IPS DF 19.7 (cell line): ENCODE measurements at regions not wholly inside any gene's neighbourhood (a gene's known extent, or its start where the extent isn't known, plus 50 kb on each side); places are given as distances from the start of the nearest gene placed in this dataset.
"Not testable (repeated sequence)": the region's sequence is repeated elsewhere in the genome, so short reads cannot be mapped to it uniquely, and the experiment has no call there.

Experiments
- DNase-seq: peaks from one replicate; pipeline ENCODE4 v3.0.0-alpha.2; 2013; ENCODE audit warnings: low read depth, low spot score

- DNase-seq = no peak
Measured at GRCh38 chr11:96697466-96697865, 307.7 kb downstream of the JRKL start.

- no peak for DNase-seq
Measured at GRCh38 chr11:96704847-96705246, 315.0 kb downstream of the JRKL start.

GRCh38 chr11:96706761-96707160 is 316.9 kb downstream of the JRKL start:
- no peak for DNase-seq

GRCh38 chr11:96707273-96707672 is 317.5 kb downstream of the JRKL start:
- DNase-seq = no peak

GRCh38 chr11:96708219-96708878 is 318.5 kb downstream of the JRKL start:
- no peak for DNase-seq

- DNase-seq = no peak
Measured at GRCh38 chr11:96713301-96713700, 323.5 kb downstream of the JRKL start.

- no peak for DNase-seq
Measured at GRCh38 chr11:96714689-96715088, 324.9 kb downstream of the JRKL start.

- DNase-seq = no peak
Measured at GRCh38 chr11:96715208-96715607, 325.4 kb downstream of the JRKL start.

GRCh38 chr11:96736601-96737000 is 346.8 kb downstream of the JRKL start:
- no peak for DNase-seq

GRCh38 chr11:96738311-96738710 is 348.5 kb downstream of the JRKL start:
- DNase-seq = no peak

- no peak for DNase-seq
Measured at GRCh38 chr11:96741068-96741467, 351.3 kb downstream of the JRKL start.

GRCh38 chr11:96744697-96745096 is 354.9 kb downstream of the JRKL start:
- DNase-seq = no peak

GRCh38 chr11:96748639-96749370 is 359.0 kb downstream of the JRKL start:
- DNase-seq = no peak

GRCh38 chr11:96751807-96752206 is 362.0 kb downstream of the JRKL start:
- DNase-seq = not testable (repeated sequence)

- no peak for DNase-seq
Measured at GRCh38 chr11:96752221-96752620, 362.4 kb downstream of the JRKL start.

GRCh38 chr11:96753997-96754396 is 364.2 kb downstream of the JRKL start:
- no peak for DNase-seq

GRCh38 chr11:96755209-96755608 is 365.4 kb downstream of the JRKL start:
- no peak for DNase-seq

- no peak for DNase-seq
Measured at GRCh38 chr11:96755752-96756151, 365.9 kb downstream of the JRKL start.

GRCh38 chr11:96758957-96759356 is 369.1 kb downstream of the JRKL start:
- no peak for DNase-seq

- DNase-seq = no peak
Measured at GRCh38 chr11:96760306-96760705, 370.5 kb downstream of the JRKL start.

GRCh38 chr11:96760815-96761214 is 371.0 kb downstream of the JRKL start:
- no peak for DNase-seq

- no peak for DNase-seq
Measured at GRCh38 chr11:96761451-96761850, 371.6 kb downstream of the JRKL start.

- no peak for DNase-seq
Measured at GRCh38 chr11:96763244-96763643, 373.4 kb downstream of the JRKL start.
